ENCODE measurements at regions not wholly inside any gene's neighbourhood (a gene's known extent, or its start where the extent isn't known, plus 50 kb on each side); places are given as distances from the start of the nearest gene placed in this dataset.
"Not testable (repeated sequence)": the region's sequence is repeated elsewhere in the genome, so short reads cannot be mapped to it uniquely, and the experiment has no call there.

- no peak overlapping the region for H3K4me3 ChIP-seq (replicated peaks in 1 of 3; ENCODE audit: insufficient read depth in 1 of 3, low read depth in 2 of 3, low read length in 3 of 3)
- in situ Hi-C loops (cut with HindIII; ENCODE audit: extremely low pct_ligation_motif_present, low pct_unique_long_range_greater_than_20kb) (no loop called here), intact Hi-C loops (cut with micrococcal nuclease; ENCODE audit: unreplicated experiment) (no loop called here)
- no TSS peak for BruUV-seq (replicated peaks)
- FAIRE-seq (no peak), DNase-seq (ENCODE audit: low spot score) (no peak), ATAC-seq (no peak)
- H3K4me1 ChIP-seq (ENCODE audit: insufficient read depth, low read length), result no peaks in the 10 kb centered on the region
- no peaks in the 10 kb centered on the region for H4K20me1 ChIP-seq (ENCODE audit: insufficient read depth, low read length)
- no peaks in the 10 kb centered on the region for H3K27me3 ChIP-seq (ENCODE audit: control insufficient read depth in 1 of 2, insufficient read depth in 2 of 2, low read length in 2 of 2)
- H3K4me2 ChIP-seq (ENCODE audit: low read depth, low read length), result no peak overlapping the region
- no peak overlapping the region for H3K9ac ChIP-seq (ENCODE audit: insufficient read depth, low read depth, low read length)
- H3K79me2 ChIP-seq (ENCODE audit: insufficient read depth, low read length), result no peaks in the 10 kb centered on the region
- no peaks in the 10 kb centered on the region for H3K36me3 ChIP-seq (replicated peaks in 1 of 2; ENCODE audit: control insufficient read depth in 1 of 2, insufficient read depth in 2 of 2, low read length in 2 of 2)
- no peak for TF ChIP-seq ZBTB34 (CRISPR knock-in tag; IDR thresholded peaks at IDR 0.05)
- peaks cover 35% of the 10 kb centered on the region for H3K9me3 ChIP-seq (ENCODE audit: low read length)
- ChIA-PET POLR2A (no interaction called here), CTCF (ENCODE audit: low intra/inter-chr PET ratio, low total read pairs) (no interaction called here)
- H2AFZ ChIP-seq (ENCODE audit: low read length), result no peak overlapping the region
- WGBS (ENCODE audit: low lambda C conversion rate), result 2% methylated on average over 2 of the region's 2 CpGs
- H3K27ac ChIP-seq (ENCODE audit: extremely low read length, insufficient read depth, low read length), result no peak overlapping the region
These were observed 516.7 kb downstream of the NTRK3 start for GRCh38 chr15:87739866-87740265.

- CTCF ChIA-PET (ENCODE audit: low intra/inter-chr PET ratio, low total read pairs), result no interaction called here
- DNase-seq (ENCODE audit: low spot score) (no peak), ATAC-seq (no peak), FAIRE-seq (no peak)
- Histone ChIP-seq H3K4me1 (ENCODE audit: insufficient read depth, low read length) (no peaks in the 10 kb centered on the region), H3K27ac (ENCODE audit: extremely low read length, insufficient read depth, low read length) (no peak overlapping the region), H3K9ac (ENCODE audit: insufficient read depth, low read depth, low read length) (no peak overlapping the region), H2AFZ (ENCODE audit: low read length) (no peak overlapping the region), H3K27me3 (ENCODE audit: control insufficient read depth in 1 of 2, insufficient read depth in 2 of 2, low read length in 2 of 2) (no peaks in the 10 kb centered on the region), H3K36me3 (replicated peaks in 1 of 2; ENCODE audit: control insufficient read depth in 1 of 2, insufficient read depth in 2 of 2, low read length in 2 of 2) (no peaks in the 10 kb centered on the region), H3K4me3 (replicated peaks in 1 of 3; ENCODE audit: insufficient read depth in 1 of 3, low read depth in 2 of 3, low read length in 3 of 3) (no peak overlapping the region), H3K9me3 (ENCODE audit: low read length) (peaks cover 28% of the 10 kb centered on the region), H4K20me1 (ENCODE audit: insufficient read depth, low read length) (no peaks in the 10 kb centered on the region), H3K4me2 (ENCODE audit: low read depth, low read length) (no peak overlapping the region), H3K79me2 (ENCODE audit: insufficient read depth, low read length) (no peaks in the 10 kb centered on the region)
- TF ChIP-seq NPAS2 (CRISPR knock-in tag; IDR thresholded peaks at IDR 0.05; ENCODE audit: borderline replicate concordance) (no peak), HNRNPLL (IDR thresholded peaks at IDR 0.05; ENCODE audit: low read depth, low read length, poor library complexity, severe bottlenecking) (no peak), ZNF34 (CRISPR knock-in tag; IDR thresholded peaks at IDR 0.05; ENCODE audit: borderline replicate concordance) (no peak), ZNF484 (CRISPR knock-in tag; IDR thresholded peaks at IDR 0.05; ENCODE audit: borderline replicate concordance, low read depth) (no peak), MATR3 (CRISPR knock-in tag; IDR thresholded peaks at IDR 0.05) (no peak), ZFYVE20 (CRISPR knock-in tag; IDR thresholded peaks at IDR 0.05; ENCODE audit: borderline replicate concordance, low read depth) (no peak), ZNF740 (CRISPR knock-in tag; IDR thresholded peaks at IDR 0.05) (no peak), CERS6 (CRISPR knock-in tag; IDR thresholded peaks at IDR 0.05) (no peak), ZNF432 (CRISPR knock-in tag; IDR thresholded peaks at IDR 0.05; ENCODE audit: borderline replicate concordance) (no peak)
- in situ Hi-C loops (cut with HindIII; ENCODE audit: extremely low pct_ligation_motif_present, low pct_unique_long_range_greater_than_20kb) (no loop called here), intact Hi-C loops (cut with micrococcal nuclease; ENCODE audit: unreplicated experiment) (no loop called here)
- 6% methylated on average over 4 of the region's 4 CpGs for WGBS (ENCODE audit: low lambda C conversion rate)
- POLR2A ChIA-PET, result no interaction called here
- BruUV-seq (replicated peaks), result no TSS peak
These were observed 517.5 kb downstream of the NTRK3 start for GRCh38 chr15:87739081-87739480.

- H3K79me2 ChIP-seq (ENCODE audit: insufficient read depth, low read length); FAIRE-seq; intact Hi-C loops (cut with micrococcal nuclease; ENCODE audit: unreplicated experiment); H3K4me1 ChIP-seq (ENCODE audit: insufficient read depth, low read length); H3K4me2 ChIP-seq (ENCODE audit: low read depth, low read length); ATAC-seq; H3K9ac ChIP-seq (ENCODE audit: insufficient read depth, low read depth, low read length); in situ Hi-C loops (cut with HindIII; ENCODE audit: extremely low pct_ligation_motif_present, low pct_unique_long_range_greater_than_20kb); H3K4me3 ChIP-seq (replicated peaks in 1 of 3; ENCODE audit: insufficient read depth in 1 of 3, low read depth in 2 of 3, low read length in 3 of 3); H2AFZ ChIP-seq (ENCODE audit: low read length); H4K20me1 ChIP-seq (ENCODE audit: insufficient read depth, low read length); CTCF ChIA-PET (ENCODE audit: low intra/inter-chr PET ratio, low total read pairs); POLR2A ChIA-PET; H3K27me3 ChIP-seq (ENCODE audit: control insufficient read depth in 1 of 2, insufficient read depth in 2 of 2, low read length in 2 of 2); DNase-seq (ENCODE audit: low spot score); H3K27ac ChIP-seq (ENCODE audit: extremely low read length, insufficient read depth, low read length); BruUV-seq (replicated peaks); H3K36me3 ChIP-seq (replicated peaks in 1 of 2; ENCODE audit: control insufficient read depth in 1 of 2, insufficient read depth in 2 of 2, low read length in 2 of 2): not testable (repeated sequence)
- WGBS (ENCODE audit: low lambda C conversion rate), result 39% methylated on average over 4 of the region's 4 CpGs
- peaks cover 32% of the 10 kb centered on the region for H3K9me3 ChIP-seq (ENCODE audit: low read length)
These were observed 519.1 kb downstream of the NTRK3 start for GRCh38 chr15:87737460-87737859.

All from HepG2 (cell line).